Stimulated activated CD8-positive, alpha-beta memory T cell treated with anti-CD3 and anti-CD28 coated beads, Interleukin-4, amount 100 ng/mL, for 4 hours (primary cell): ENCODE measurements at regions not wholly inside any gene's neighbourhood (a gene's known extent, or its start where the extent isn't known, plus 50 kb on each side); places are given as distances from the start of the nearest gene placed in this dataset.
"Not testable (repeated sequence)": the region's sequence is repeated elsewhere in the genome, so short reads cannot be mapped to it uniquely, and the experiment has no call there.

ENCODE experiments used
- DNase-seq, 2 donors: peaks; one replicate each; pipeline ENCODE4 v3.0.0-alpha.2; 2020; ENCODE audit warnings: low read depth in 2 of 2, low spot score in 1 of 2

- peak; percentile 57 to 73 for DNase-seq
Observed at GRCh38 chr1:121519042-121519755, 334.4 kb downstream of the SRGAP2C start.

DNA sequence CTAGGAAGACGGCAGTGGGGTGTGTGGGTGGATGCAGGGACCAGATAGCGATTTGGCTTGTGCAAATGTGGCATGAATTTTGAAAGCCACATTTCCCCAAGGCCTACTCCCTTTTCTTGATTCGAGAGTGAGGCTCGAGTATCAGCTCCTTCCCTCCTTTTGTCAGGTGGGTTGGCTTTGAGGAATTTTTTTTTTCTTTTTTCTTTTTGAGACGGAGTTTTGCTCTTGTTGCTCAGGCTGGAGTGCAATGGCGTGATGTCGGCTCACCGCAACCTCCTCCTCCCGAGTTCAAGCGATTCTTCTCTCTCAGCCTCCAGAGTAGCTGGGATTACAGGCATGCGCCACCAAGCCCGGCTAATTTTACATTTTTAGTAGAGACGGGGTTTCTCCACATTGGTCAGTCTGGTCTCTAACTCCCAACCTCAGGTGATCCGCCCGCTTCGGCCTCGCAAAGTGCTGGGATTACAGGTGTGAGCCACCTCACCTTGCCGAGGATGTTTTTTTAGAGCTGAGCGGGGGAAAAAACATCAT lies 335.0 kb downstream of the SRGAP2C start:
- not testable (repeated sequence) for DNase-seq

DNA sequence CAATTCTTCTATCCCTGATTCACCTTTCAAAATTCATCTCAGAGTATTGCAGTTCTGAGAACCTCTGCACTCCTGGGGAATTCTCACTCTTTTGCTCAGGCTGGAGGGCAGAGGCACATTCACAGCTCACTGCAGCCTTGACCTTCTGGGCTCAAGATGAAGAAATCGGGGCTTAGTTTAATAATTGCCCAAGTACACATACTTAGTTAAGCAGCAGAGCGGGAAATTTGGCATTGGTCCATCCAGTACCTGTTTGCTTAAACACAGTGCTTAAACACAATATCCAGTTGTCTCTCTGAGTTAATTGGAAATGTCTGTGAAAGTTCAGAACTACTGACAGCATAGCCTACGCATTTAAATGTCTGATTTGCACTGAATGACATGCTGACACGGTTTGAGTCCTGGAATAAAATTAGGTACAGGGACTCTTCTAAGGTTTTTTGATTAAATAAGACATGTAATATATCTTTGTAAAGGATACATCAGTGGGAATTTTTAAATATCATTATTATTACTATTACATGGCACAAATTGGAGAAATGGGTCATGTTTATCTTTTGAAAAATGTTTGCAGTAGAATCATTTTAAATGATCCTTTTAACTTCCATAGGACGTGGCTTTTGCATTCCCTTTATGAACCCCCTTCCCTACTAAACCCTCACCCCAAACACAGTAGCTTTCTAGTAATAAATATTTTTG lies 337.4 kb downstream of the SRGAP2C start:
- no peak for DNase-seq

GRCh38 chr1:121523112-121523511 lies 338.3 kb downstream of the SRGAP2C start:
- DNase-seq, result not testable (repeated sequence)

- no peak for DNase-seq
Observed at GRCh38 chr1:121525355-121525754, 340.6 kb downstream of the SRGAP2C start.

DNA sequence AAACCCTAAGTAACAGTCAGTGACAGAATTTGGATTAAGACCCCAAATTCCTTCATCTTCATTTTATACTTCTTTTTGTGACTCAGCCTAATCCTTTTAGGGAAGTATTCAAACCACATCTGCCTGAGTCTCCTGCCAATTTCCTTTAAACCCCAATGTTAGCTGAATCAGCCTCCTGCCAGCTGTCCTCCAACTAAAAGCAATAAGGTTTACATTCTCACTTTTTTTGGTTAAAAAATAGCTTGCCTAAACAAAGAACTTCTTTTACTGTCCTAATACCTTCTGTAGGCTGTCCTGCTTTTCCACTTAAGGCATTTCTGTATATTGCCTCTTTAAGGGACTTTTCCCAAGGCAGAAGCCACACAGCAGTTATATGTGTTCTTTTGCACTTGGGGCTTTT lies 344.2 kb downstream of the SRGAP2C start:
- not testable (repeated sequence) for DNase-seq

DNA sequence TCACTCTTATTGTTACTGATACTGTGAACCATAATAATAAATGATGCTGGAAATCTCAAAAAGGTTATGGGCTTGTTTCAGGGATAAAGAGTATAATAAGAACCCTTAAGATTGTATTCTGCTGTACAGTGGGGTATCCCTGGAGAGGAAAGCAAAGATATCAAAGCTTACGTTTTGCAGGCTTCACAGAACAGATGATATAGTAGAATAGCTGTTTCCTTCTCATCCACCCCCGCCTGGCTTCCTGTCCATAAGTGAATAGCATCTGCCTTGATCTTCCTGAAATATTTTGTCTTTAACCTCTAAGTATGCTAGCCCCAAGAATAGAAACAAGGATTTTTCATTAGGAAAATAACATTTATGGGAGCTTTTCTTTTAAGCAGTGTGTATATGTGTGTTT lies 345.3 kb downstream of the SRGAP2C start:
- DNase-seq, result not testable (repeated sequence)

GRCh38 chr1:121531747-121532146 lies 347.0 kb downstream of the SRGAP2C start:
- DNase-seq, result not testable (repeated sequence)

- not testable (repeated sequence) for DNase-seq
Observed at GRCh38 chr1:121538148-121538547, 353.4 kb downstream of the SRGAP2C start.

DNA sequence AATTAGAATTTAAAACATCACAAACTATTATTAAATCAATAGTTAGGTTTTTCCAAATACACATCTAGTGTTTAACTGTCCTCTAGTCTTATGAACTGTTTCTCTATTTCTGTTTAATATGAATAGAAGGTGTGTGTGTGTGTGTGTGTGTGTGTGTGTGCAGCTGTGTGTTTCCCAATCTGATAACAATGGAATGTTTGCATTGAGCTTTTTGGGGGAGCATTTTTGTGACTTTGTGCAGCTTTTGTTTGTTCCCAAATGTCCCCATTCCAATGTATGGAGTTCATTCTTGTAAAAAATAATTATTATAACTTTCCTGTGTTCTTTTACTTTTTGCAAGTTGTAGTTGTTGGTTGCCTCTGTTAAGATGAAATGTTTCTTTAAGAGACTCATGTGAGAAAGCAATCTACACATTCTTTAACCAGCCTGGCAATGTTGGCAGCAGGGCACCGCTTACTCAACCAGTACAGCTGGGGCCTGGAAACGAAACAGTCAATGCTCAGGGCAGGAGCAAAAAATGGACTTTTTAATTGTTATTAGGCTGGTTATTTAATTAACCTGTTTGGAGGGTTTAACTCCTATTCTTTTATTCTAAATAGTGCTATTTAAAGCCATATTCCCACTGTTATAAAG lies 354.3 kb downstream of the SRGAP2C start:
- DNase-seq, result no peak

- not testable (repeated sequence) for DNase-seq
Observed at GRCh38 chr1:121543988-121544387, 359.2 kb downstream of the SRGAP2C start.

DNA sequence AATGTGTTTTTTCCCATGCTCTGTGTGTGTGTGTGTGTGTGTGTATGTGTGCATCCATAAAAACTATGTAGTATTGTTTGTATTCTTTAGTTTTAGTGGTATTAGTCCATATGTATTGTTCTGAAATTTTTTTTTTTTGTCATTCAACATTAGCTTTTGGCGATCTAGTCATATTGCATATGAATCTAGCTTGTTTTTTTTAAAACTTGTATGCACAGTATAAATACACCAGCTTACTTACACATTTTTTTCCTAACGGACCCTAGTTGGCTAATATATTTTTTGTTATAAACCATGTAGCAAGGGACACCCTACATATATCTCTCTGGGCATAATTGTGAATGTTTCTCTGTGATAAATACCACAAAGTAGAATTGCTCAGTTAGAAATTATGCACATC lies 359.7 kb downstream of the SRGAP2C start:
- no peak for DNase-seq

DNA sequence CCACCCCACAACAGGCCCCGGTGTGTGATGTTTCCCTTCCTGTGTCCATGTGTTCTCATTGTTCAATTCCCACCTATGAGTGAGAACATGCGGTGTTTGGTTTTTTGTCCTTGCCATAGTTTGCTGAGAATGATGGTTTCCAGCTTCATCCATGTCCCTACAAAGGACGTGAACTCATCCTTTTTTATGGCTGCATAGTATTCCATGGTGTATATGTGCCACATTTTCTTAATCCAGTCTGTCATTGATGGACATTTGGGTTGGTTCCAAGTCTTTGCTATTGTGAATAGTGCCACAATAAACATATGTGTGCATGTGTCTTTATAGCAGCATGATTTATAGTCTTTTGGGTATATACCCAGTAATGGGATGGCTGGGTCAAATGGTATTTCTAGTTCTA lies 361.1 kb downstream of the SRGAP2C start:
- not testable (repeated sequence) for DNase-seq

DNA sequence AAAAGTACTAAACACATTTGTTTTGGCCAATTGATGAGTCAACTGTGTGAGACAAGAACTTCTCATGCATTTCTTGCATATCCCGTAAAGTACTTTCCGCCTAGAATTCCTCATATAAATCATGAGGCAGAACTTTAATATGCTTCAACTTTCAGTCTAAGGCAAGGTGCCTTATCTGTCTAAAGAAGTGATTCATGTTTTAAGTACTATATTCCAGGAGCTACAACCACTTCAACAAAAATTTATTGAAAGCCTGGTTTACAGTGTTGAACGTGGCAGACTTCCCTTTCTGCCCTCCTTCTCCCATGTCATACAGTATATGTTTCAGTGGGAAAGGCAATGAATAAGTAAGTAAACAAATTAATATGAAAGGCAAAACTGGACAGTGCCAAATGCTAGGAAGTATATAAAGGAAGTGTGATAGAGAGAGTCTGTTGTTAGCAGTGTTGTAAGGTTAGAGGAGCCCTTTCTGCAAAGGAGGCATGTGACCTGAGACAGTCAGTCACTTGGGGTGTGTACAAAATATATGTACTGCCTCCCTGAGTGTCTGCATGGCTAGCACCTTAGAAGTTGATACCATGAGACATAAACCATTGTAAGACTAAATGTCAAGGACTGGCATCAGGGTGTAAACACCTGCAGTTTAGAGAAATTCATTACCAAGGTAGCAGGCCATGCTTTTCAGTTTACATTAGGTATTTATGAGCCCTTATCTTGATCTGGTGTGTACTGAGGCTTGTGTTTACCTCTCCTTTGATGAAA lies 362.2 kb downstream of the SRGAP2C start:
- no peak for DNase-seq

GRCh38 chr1:121547726-121548125 lies 363.0 kb downstream of the SRGAP2C start:
- DNase-seq, result not testable (repeated sequence)

- not testable (repeated sequence) for DNase-seq
Observed at GRCh38 chr1:121550817-121551216, 366.0 kb downstream of the SRGAP2C start.

GRCh38 chr1:121551491-121551890 lies 366.7 kb downstream of the SRGAP2C start:
- not testable (repeated sequence) for DNase-seq

DNA sequence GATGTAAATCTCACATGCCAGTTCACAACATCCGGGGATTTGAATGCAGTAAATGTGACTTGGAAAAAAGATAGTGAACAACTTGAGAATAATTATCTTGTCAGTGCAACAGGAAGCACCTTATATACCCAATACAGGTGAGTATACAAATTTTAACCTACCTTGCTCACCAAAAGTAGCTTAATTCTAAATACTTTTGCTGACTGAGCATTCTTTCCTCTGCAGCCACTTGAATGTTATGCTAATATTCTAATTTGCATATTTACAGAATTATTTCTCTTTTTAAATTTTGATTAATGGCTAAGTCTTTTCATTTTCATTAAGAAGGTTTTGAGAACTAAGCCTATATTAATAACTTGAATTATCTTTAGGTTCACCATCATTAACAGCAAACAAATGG lies 371.8 kb downstream of the SRGAP2C start:
- not testable (repeated sequence) for DNase-seq

GRCh38 chr1:121558034-121558433 lies 373.3 kb downstream of the SRGAP2C start:
- not testable (repeated sequence) for DNase-seq

DNA sequence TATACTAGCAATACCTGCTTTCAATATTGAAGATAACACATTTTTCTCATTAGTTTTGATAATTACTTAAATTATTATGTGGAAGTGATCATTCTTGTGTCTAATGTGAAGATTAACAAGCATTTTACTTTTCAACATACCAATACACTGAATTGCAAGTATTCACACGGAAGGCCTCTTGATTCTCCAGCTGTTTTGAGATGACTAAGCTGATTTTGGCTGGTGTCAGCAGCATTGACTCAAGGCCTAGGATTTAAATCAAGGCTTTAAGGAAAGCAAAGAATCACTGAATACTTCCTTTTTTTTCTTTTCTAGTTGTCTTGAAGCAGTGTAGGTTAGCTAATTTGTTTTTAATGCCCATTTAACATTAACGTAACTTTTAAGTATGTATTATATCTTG lies 373.7 kb downstream of the SRGAP2C start:
- no peak for DNase-seq

- DNase-seq, result no peak
Observed at GRCh38 chr1:121566346-121566745, 381.6 kb downstream of the SRGAP2C start.
